ENCODE measurements at regions not wholly inside any gene's neighbourhood (a gene's known extent, or its start where the extent isn't known, plus 50 kb on each side); places are given as distances from the start of the nearest gene placed in this dataset.

DNA sequence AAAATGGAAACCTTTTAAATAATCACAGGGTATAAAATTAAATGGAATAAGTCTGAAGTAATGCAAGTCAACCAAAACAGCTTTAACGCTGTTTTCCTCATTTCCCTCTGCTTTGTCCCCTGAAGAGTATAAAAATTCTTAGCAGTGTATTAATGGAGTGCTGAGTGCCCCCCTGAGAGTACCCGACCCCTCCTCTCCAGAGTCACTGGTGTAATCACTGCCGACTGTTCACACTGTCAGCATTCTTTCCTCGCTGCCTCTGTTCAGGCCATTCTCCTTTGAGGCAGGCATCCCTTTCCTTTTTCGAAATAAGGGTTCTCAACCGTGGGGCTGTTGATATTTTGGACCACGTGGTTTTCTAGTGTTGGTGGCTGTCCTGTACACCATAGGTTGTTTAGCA is 146.9 kb upstream of the SLC10A2 start:
- TF ChIP-seq CTCF (tag by site-specific recombination; IDR thresholded peaks at IDR 0.05) = no peak
- no peak for TF ChIP-seq INSM2 (tag by site-specific recombination; IDR thresholded peaks at IDR 0.05)
- no peak for TF ChIP-seq ZNF596 (tag by site-specific recombination; IDR thresholded peaks at IDR 0.05)
- TF ChIP-seq KLF8 (tag by site-specific recombination; IDR thresholded peaks at IDR 0.05) = no peak
- TF ChIP-seq, protein P1, sequence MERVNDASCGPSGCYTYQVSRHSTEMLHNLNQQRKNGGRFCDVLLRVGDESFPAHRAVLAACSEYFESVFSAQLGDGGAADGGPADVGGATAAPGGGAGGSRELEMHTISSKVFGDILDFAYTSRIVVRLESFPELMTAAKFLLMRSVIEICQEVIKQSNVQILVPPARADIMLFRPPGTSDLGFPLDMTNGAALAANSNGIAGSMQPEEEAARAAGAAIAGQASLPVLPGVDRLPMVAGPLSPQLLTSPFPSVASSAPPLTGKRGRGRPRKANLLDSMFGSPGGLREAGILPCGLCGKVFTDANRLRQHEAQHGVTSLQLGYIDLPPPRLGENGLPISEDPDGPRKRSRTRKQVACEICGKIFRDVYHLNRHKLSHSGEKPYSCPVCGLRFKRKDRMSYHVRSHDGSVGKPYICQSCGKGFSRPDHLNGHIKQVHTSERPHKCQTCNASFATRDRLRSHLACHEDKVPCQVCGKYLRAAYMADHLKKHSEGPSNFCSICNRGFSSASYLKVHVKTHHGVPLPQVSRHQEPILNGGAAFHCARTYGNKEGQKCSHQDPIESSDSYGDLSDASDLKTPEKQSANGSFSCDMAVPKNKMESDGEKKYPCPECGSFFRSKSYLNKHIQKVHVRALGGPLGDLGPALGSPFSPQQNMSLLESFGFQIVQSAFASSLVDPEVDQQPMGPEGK (tag by site-specific recombination; IDR thresholded peaks at IDR 0.05) = no peak
- TF ChIP-seq TCF7L2 (IDR thresholded peaks at IDR 0.05; ENCODE audit: borderline replicate concordance, low read depth, low read length) = no peak
- TF ChIP-seq, protein P2, sequence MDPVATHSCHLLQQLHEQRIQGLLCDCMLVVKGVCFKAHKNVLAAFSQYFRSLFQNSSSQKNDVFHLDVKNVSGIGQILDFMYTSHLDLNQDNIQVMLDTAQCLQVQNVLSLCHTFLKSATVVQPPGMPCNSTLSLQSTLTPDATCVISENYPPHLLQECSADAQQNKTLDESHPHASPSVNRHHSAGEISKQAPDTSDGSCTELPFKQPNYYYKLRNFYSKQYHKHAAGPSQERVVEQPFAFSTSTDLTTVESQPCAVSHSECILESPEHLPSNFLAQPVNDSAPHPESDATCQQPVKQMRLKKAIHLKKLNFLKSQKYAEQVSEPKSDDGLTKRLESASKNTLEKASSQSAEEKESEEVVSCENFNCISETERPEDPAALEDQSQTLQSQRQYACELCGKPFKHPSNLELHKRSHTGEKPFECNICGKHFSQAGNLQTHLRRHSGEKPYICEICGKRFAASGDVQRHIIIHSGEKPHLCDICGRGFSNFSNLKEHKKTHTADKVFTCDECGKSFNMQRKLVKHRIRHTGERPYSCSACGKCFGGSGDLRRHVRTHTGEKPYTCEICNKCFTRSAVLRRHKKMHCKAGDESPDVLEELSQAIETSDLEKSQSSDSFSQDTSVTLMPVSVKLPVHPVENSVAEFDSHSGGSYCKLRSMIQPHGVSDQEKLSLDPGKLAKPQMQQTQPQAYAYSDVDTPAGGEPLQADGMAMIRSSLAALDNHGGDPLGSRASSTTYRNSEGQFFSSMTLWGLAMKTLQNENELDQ (tag by site-specific recombination; IDR thresholded peaks at IDR 0.05; ENCODE audit: low read depth) = no peak
- TF ChIP-seq MZF1 (tag by site-specific recombination; IDR thresholded peaks at IDR 0.05; ENCODE audit: borderline replicate concordance) = no peak
- TF ChIP-seq ZNF530 (tag by site-specific recombination; IDR thresholded peaks at IDR 0.05; ENCODE audit: low read depth) = no peak
- no peak for TF ChIP-seq YY1 (tag by site-specific recombination; IDR thresholded peaks at IDR 0.05)
- TF ChIP-seq ZNF747 (tag by site-specific recombination; IDR thresholded peaks at IDR 0.05) = no peak
- no peak for TF ChIP-seq ZNF362 (tag by site-specific recombination; IDR thresholded peaks at IDR 0.05)
- TF ChIP-seq, protein P3, sequence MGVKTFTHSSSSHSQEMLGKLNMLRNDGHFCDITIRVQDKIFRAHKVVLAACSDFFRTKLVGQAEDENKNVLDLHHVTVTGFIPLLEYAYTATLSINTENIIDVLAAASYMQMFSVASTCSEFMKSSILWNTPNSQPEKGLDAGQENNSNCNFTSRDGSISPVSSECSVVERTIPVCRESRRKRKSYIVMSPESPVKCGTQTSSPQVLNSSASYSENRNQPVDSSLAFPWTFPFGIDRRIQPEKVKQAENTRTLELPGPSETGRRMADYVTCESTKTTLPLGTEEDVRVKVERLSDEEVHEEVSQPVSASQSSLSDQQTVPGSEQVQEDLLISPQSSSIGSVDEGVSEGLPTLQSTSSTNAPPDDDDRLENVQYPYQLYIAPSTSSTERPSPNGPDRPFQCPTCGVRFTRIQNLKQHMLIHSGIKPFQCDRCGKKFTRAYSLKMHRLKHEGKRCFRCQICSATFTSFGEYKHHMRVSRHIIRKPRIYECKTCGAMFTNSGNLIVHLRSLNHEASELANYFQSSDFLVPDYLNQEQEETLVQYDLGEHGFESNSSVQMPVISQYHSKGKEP (tag by site-specific recombination; IDR thresholded peaks at IDR 0.05) = no peak
- no peak for TF ChIP-seq ZNF138 (tag by site-specific recombination; IDR thresholded peaks at IDR 0.05; ENCODE audit: borderline replicate concordance)
